Lower lobe of right lung (tissue), 2 donors: ENCODE measurements at regions not wholly inside any gene's neighbourhood (a gene's known extent, or its start where the extent isn't known, plus 50 kb on each side); places are given as distances from the start of the nearest gene placed in this dataset.
"Not testable (repeated sequence)": the region's sequence is repeated elsewhere in the genome, so short reads cannot be mapped to it uniquely, and the experiment has no call there.

ENCODE experiments used
- ATAC-seq, 2 donors: fragments of 200-7000 bp; cut with Tn5 transposase; one replicate each; pipeline ENCODE4 v1.9.1; 2020 to 2022; ENCODE audit warnings: mild to moderate bottlenecking in 2 of 2, moderate library complexity in 2 of 2
- DNase-seq: peaks from one replicate; pipeline ENCODE4 v3.0.0-alpha.2; 2020
- H3K27ac ChIP-seq: fragments of 200-600 bp; one replicate; pipeline ENCODE4 v1.8.0; 2022
- H3K27me3 ChIP-seq: fragments of 200-600 bp; one replicate; pipeline ENCODE4 v1.8.0; 2022; ENCODE audit warnings: low read depth
- H3K36me3 ChIP-seq: fragments of 200-600 bp; one replicate; pipeline ENCODE4 v1.8.0; 2022; ENCODE audit warnings: mild to moderate bottlenecking
- H3K4me1 ChIP-seq: fragments of 200-600 bp; one replicate; pipeline ENCODE4 v1.8.0; 2022
- H3K4me3 ChIP-seq: fragments of 200-600 bp; one replicate; pipeline ENCODE4 v1.8.0; 2022; ENCODE audit warnings: mild to moderate bottlenecking
- H3K9me3 ChIP-seq: fragments of 200-600 bp; one replicate; pipeline ENCODE4 v1.8.0; 2022
- intact Hi-C: fragments of 100-400 bp; cut with DNase I; formaldehyde crosslinking; loops from one replicate; pipeline ENCODE4 v1.11.0; 2022
- TF ChIP-seq, protein P1 (sequence below): fragments of 200-600 bp; IDR thresholded peaks from one replicate; pipeline ENCODE4 v1.8.0; 2022; ENCODE audit warnings: antibody characterized with exemption, mild to moderate bottlenecking
- donor health status: DM: no; HTN: yes; CAD: no; lungs with severe emphysema.

DNA sequence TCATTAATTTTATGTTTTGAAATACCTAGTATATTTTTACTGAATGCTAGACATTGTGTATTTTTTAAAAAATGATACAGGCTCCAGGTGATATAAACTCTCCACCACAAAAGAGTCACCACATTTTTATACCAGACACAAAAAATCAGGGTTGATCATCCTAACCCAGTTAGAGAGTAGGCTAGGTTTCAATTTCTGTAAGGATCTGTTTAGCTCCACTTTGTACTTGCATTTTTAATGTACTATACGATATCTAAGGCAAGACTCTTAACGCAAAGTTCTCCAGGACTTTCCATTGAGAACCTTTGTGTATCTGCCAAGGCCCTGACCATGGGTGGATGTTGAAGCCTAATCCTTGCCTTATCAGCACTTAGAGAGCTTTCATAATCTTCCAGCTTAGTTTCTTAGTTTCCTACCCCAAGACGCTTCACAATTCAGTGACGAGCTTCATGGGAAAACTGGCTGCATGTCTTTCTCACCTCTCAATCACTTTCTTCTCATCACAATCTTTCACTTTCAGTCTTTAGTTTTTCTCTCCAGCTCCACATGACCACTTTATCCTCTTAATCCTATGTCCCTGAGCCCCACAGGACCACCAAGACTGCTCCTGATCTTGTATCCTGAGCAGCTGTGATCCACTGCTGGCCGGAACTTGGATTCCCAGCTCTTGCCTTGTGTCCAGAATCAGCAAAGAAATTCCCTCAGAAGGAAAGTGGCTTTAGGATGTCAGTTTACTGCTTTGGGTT, 635.8 kb downstream of the RNF144A start:
- intact Hi-C loops: no loop called here
- TF ChIP-seq, protein P1, sequence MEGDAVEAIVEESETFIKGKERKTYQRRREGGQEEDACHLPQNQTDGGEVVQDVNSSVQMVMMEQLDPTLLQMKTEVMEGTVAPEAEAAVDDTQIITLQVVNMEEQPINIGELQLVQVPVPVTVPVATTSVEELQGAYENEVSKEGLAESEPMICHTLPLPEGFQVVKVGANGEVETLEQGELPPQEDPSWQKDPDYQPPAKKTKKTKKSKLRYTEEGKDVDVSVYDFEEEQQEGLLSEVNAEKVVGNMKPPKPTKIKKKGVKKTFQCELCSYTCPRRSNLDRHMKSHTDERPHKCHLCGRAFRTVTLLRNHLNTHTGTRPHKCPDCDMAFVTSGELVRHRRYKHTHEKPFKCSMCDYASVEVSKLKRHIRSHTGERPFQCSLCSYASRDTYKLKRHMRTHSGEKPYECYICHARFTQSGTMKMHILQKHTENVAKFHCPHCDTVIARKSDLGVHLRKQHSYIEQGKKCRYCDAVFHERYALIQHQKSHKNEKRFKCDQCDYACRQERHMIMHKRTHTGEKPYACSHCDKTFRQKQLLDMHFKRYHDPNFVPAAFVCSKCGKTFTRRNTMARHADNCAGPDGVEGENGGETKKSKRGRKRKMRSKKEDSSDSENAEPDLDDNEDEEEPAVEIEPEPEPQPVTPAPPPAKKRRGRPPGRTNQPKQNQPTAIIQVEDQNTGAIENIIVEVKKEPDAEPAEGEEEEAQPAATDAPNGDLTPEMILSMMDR: no peak
- H3K4me1 ChIP-seq: no peaks in the 10 kb centered on the region
- H3K27ac ChIP-seq: no peak overlapping the region
- no peak for ATAC-seq
- no peak overlapping the region for H3K4me3 ChIP-seq
- H3K36me3 ChIP-seq: no peaks in the 10 kb centered on the region
- no peaks in the 10 kb centered on the region for H3K9me3 ChIP-seq
- H3K27me3 ChIP-seq: no peaks in the 10 kb centered on the region
- no peak for DNase-seq

- Histone ChIP-seq H3K27me3 (no peaks in the 10 kb centered on the region), H3K27ac (no peak overlapping the region), H3K4me1 (no peaks in the 10 kb centered on the region), H3K36me3 (no peaks in the 10 kb centered on the region), H3K9me3 (no peaks in the 10 kb centered on the region), H3K4me3 (no peak overlapping the region)
- DNase-seq (no peak), ATAC-seq (no peak)
- TF ChIP-seq, protein P1: no peak
- intact Hi-C loops: no loop called here
Measured at GRCh38 chr2:7555260-7555659, 638.0 kb downstream of the RNF144A start.

- ATAC-seq (no peak), DNase-seq (no peak)
- H3K27me3 ChIP-seq: no peaks in the 10 kb centered on the region
- H3K36me3 ChIP-seq: no peaks in the 10 kb centered on the region
- TF ChIP-seq, protein P1: no peak
- no peaks in the 10 kb centered on the region for H3K9me3 ChIP-seq
- intact Hi-C loops: no loop called here
- H3K4me3 ChIP-seq: no peak overlapping the region
- no peaks in the 10 kb centered on the region for H3K4me1 ChIP-seq
- H3K27ac ChIP-seq: no peak overlapping the region
Measured at GRCh38 chr2:7557376-7557775, 640.2 kb downstream of the RNF144A start.

- H3K9me3 ChIP-seq: no peaks in the 10 kb centered on the region
- H3K27ac ChIP-seq: no peak overlapping the region
- intact Hi-C loops: no loop called here
- no peaks in the 10 kb centered on the region for H3K4me1 ChIP-seq
- DNase-seq (no peak), ATAC-seq (no peak)
- TF ChIP-seq, protein P1: no peak
- no peaks in the 10 kb centered on the region for H3K27me3 ChIP-seq
- H3K36me3 ChIP-seq: no peaks in the 10 kb centered on the region
- no peak overlapping the region for H3K4me3 ChIP-seq
Measured at GRCh38 chr2:7559791-7560190, 642.6 kb downstream of the RNF144A start.

GRCh38 chr2:7566382-7566881, 649.2 kb downstream of the RNF144A start:
- DNase-seq: no peak
- Histone ChIP-seq H3K4me3 (no peak overlapping the region), H3K27me3 (no peaks in the 10 kb centered on the region), H3K4me1 (no peaks in the 10 kb centered on the region), H3K27ac (no peak overlapping the region), H3K9me3 (no peaks in the 10 kb centered on the region), H3K36me3 (no peaks in the 10 kb centered on the region)
- TF ChIP-seq, protein P1: no peak
- intact Hi-C loops: no loop called here
- ATAC-seq: no peak

DNA sequence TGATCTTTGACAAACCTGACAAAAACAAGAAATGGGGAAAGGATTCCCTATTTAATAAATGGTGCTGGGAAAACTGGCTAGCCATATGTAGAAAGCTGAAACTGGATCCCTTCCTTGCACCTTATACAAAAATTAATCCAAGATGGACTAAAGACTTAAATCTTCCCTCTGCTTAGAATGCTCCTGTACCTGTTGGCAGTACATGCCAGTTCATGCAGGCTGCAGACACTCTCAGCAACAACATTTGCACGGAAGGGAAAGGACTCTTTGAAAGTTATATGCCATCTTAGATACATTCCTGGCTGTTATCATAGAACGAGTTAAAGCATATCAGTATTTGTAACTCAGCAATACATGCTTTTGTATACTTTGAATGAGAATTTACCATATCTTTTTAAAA, 649.9 kb downstream of the RNF144A start:
- H3K27ac ChIP-seq, H3K27me3 ChIP-seq, H3K4me3 ChIP-seq, H3K36me3 ChIP-seq, H3K9me3 ChIP-seq, DNase-seq, intact Hi-C loops, H3K4me1 ChIP-seq, ATAC-seq: not testable (repeated sequence)
